GM18870 (cell line): ENCODE measurements at regions not wholly inside any gene's neighbourhood (a gene's known extent, or its start where the extent isn't known, plus 50 kb on each side); places are given as distances from the start of the nearest gene placed in this dataset.

Experiments used
- ATAC-seq: cut with Tn5 transposase; IDR thresholded peaks from one replicate; pipeline ENCODE4 v1.9.1; 2021; ENCODE audit warnings: moderate library complexity; ENCODE audit not compliant: unreplicated experiment

- no peak for ATAC-seq
These were observed 437.1 kb upstream of the USP15 start for GRCh38 chr12:61823102-61823501.

DNA sequence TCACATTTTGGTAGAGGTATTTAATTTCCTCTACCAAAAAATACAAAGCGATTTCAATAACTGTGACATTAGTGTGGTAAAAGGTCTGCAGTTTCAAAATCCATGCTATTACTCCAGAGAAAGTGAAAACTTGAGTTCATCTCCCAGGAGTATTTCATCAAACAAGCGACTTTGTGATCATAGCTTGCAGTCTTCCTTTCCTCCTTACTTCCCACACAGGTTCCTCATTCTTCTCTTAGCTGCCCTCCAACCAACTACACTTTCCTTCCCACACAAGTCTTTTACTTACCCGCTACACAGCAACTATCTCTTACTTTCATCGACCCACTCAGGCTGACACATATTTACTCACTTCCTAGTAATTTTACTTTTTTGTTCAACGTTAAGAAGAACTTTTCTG, 413.4 kb upstream of the USP15 start:
- no peak for ATAC-seq

DNA sequence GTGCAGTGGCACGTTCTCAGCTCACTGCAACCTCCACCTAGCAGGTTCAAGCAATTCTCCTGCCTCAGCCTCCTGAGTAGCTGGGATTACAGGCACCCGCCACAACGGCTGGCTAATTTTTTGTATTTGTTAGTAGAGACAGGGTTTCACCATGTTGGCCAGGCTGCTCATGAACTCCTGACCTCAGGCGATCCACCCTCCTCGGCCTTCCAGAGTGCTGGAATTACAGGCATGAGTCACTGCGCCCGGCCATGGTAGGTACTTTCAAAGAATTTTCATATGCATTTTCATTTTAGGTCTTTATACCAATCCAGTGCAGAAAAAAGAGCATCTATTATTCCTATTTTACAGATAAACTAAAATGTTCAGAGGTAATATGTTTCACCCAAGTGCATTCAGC, 411.3 kb upstream of the USP15 start:
- no peak for ATAC-seq

GRCh38 chr12:61853945-61854344, 406.3 kb upstream of the USP15 start:
- ATAC-seq, result no peak

GRCh38 chr12:61854902-61855301, 405.3 kb upstream of the USP15 start:
- no peak for ATAC-seq

- ATAC-seq, result no peak
These were observed 402.2 kb upstream of the USP15 start for GRCh38 chr12:61857968-61858367.

DNA sequence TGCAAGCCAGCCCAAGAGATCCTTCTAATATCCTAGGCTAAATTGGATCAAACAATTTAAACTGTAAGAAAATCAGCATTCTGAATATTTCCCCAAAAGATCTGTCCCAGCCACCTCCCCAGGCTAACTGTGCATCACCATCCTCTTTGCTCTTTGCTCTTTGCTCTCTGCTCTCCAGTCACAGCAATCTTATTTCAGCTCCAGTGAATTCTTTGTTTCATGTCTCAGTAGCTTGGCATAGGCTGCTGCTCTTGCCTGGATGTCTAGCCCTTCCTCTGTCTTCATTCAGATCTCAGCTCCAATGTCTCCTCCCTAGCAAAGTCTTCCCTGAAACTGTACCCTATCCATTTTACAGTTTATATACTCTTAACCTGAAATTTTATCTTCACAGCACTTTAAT, 399.8 kb upstream of the USP15 start:
- no peak for ATAC-seq

DNA sequence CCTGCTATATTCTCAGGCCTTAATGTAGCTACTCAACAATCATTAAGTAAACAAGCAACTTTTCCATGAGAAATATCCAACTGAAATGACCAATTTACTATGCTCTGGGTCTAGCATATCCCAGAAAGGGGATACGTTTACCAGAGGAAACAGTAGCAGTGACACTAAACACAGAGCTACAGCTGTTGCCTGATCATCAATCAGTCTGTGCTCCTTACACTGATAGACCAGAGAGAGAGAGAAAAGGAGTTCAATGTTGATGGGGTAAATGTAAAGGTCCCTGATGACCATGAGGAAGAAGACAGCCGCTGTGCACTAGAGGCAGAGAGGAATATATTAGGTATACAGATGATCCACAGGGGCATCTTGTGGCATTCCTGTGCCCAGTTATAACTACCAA, 397.2 kb upstream of the USP15 start:
- no peak for ATAC-seq

DNA sequence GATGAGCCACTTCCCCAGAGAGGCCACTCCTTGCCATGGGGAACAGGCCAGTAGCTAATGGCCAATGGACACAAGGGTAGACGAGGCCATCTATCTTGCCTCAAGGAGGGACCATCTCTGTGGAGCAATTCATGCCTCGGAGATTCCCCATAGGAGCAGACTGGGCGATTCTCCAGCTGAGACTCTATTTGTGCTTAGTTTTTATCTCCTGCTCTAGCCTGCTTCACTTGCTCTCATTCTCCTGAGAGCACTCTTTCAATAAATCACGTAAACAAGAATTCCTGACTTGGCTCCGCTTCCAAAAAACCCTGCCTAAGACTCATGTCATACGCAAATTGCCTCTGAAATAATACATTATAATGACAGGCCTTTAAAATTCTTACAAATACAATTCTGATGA, 396.4 kb upstream of the USP15 start:
- ATAC-seq, result no peak

DNA sequence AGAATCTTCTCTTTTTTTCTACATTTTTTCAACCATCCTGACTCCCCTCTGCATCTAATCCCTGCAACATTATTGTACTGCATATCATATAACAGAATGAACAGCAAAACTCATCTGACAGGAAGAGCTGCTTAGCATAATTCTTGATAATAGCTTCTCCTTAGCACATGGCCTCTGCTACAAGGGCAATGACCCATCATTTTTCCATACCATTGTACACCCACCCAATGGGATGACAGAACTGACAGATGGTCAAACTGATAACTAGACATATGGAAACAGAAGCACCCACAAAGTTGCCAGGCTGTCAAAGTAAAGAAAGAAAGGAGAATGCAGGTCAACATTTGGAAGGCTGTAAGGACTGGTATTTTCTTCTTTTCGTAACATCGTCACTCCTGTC, 390.4 kb upstream of the USP15 start:
- ATAC-seq, result no peak

GRCh38 chr12:61870658-61871484, 389.3 kb upstream of the USP15 start:
- peak; percentile 43 for ATAC-seq

GRCh38 chr12:61871485-61871810, 388.8 kb upstream of the USP15 start:
- ATAC-seq, result no peak

DNA sequence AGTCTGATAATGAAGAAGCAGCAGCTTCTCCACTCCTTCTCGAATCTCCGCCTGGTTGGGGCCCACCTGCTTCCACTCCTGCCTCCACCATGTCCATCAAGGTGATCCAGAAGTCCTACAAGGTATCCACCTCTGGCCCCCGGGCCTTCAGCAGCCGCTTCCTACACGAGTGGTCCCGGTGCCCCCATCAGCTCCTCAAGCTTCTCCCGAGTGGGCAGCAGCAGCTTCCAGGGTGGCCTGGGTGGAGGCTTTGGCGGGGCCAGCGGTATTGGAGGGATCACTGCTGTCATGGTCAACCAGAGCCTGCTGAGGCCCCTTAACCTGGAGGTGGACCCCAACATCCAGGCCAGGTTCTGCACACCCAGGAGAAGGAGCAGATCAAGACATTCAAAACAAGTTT, 381.0 kb upstream of the USP15 start:
- no peak for ATAC-seq

DNA sequence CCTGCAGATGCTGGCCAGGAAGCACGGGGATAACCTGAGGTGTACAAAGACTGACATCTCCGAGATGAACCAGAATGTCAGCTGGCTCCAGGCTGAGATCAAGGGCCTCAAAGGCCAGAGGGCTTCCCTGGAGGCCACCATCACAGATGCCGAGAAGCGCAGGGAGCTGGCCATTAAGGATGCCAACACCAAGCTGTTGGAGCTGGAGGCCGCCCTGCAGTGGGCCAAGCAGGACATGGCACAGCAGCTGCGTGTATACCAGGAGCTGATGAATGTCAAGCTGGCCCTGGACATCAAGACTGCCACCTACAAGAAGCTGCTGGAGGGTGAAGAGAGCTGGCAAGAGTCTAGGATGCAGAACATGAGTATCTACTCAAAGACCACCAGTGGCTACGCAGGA, 380.0 kb upstream of the USP15 start:
- ATAC-seq, result no peak

GRCh38 chr12:61891632-61892031, 368.6 kb upstream of the USP15 start:
- no peak for ATAC-seq

DNA sequence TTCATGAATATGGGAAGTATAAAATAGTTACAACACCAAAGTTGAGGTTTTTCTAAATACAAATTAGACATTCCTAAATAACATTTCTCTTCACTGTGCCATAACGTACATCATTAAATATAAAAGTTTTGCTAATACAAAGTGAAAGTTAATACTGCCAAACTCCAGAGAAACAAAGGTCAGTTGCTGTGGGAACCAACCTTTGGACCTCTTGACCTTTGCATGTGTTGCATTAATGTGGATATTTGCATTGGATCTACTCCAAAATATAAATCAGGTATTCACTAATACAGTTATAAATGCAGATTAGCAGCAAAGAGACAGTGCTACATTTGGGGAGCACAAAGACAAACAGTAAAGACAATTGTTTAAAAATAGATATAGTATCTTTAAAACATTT, 366.0 kb upstream of the USP15 start:
- ATAC-seq, result no peak

GRCh38 chr12:61896436-61896835, 363.8 kb upstream of the USP15 start:
- ATAC-seq, result no peak

- no peak for ATAC-seq
These were observed 357.8 kb upstream of the USP15 start for GRCh38 chr12:61902403-61902802.

DNA sequence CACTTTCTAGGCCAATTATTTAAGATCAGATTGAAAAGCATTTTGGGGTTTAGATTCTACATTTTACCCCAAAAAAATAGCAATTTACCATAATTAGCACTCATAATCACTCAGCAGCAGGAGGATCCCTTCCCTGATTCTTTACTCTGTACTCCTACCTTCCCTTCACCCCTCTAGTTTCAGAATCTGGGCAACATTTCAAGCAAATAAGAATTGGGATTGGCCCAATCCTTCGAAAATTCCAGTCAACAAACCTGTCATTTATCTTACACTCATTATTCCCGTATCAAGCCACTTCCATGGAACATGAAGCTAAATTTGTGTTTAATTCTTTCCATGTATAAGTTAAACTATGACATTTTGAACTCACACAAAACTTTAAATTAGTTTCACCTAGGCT, 349.1 kb upstream of the USP15 start:
- ATAC-seq, result no peak

- ATAC-seq, result no peak
These were observed 344.8 kb upstream of the USP15 start for GRCh38 chr12:61915420-61915819.

GRCh38 chr12:61916831-61917230, 343.4 kb upstream of the USP15 start:
- ATAC-seq, result no peak

- ATAC-seq, result no peak
These were observed 340.5 kb upstream of the USP15 start for GRCh38 chr12:61919686-61920085.

GRCh38 chr12:61920230-61920629, 340.0 kb upstream of the USP15 start:
- no peak for ATAC-seq
